ENCODE measurements at regions not wholly inside any gene's neighbourhood (a gene's known extent, or its start where the extent isn't known, plus 50 kb on each side); places are given as distances from the start of the nearest gene placed in this dataset.

DNA sequence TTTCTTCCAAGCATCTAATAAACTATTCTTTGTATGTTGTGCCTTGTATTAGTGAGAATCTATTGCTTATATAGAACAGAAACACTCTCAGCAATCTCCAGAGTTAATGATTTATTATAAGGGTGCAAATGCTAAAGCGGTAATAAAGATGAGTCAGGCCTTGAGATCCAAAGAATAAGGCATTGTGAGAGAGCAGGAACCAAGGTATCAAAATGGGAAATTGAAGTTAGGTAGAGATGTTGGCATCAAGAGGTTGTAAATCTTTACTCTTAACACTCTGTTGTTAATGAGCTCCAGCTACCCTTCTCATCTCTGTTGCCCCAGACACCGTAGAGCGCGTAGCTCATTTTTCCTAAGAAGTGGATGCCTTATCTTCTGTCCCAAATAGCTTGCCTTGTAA, 375.2 kb downstream of the ARL4A start:
- WGBS, 2 donors, result 36 to 84% methylated on average over 4 of the region's 4 CpGs
- Histone ChIP-seq H3K36me3 (no peaks in the 10 kb centered on the region), H3K4me3 (no peak overlapping the region), H3K4me1 (no peaks in the 10 kb centered on the region), H3K27me3 (no peaks in the 10 kb centered on the region), H3K9me3 (no peaks in the 10 kb centered on the region), H3K27ac (no peak overlapping the region)
- DNase-seq, result no peak
- intact Hi-C loops (cut with DNase I), result no loop called here
- TF ChIP-seq, protein P1, sequence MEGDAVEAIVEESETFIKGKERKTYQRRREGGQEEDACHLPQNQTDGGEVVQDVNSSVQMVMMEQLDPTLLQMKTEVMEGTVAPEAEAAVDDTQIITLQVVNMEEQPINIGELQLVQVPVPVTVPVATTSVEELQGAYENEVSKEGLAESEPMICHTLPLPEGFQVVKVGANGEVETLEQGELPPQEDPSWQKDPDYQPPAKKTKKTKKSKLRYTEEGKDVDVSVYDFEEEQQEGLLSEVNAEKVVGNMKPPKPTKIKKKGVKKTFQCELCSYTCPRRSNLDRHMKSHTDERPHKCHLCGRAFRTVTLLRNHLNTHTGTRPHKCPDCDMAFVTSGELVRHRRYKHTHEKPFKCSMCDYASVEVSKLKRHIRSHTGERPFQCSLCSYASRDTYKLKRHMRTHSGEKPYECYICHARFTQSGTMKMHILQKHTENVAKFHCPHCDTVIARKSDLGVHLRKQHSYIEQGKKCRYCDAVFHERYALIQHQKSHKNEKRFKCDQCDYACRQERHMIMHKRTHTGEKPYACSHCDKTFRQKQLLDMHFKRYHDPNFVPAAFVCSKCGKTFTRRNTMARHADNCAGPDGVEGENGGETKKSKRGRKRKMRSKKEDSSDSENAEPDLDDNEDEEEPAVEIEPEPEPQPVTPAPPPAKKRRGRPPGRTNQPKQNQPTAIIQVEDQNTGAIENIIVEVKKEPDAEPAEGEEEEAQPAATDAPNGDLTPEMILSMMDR (IDR thresholded peaks at IDR 0.05), result no peak
- TF ChIP-seq POLR2A (IDR thresholded peaks at IDR 0.05), result no peak
- TF ChIP-seq EP300 (IDR thresholded peaks at IDR 0.05), result no peak
- TF ChIP-seq POLR2AphosphoS5 (IDR thresholded peaks at IDR 0.05), result no peak

DNA sequence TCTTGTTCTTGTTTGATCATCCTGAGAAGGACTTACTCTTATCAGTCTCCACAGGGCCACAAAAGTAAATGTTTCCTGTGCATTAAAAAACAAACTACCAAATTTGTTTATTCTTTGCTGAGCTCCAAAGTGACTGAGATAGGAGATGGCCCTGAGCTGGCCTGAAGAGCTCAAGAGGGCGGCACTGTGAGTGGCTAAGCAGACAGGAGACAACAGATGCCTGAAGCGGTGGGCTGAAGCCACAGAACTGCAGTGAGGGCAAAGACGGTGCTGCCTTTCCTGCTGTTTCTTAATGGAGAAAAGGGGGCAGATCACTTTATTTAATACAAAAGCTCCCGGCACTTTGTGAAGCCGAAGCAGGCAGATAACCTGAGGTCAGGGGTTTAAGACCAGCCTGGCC, 379.6 kb downstream of the ARL4A start:
- 84 to 86% methylated on average over 5 of the region's 5 CpGs for WGBS, 2 donors
- Histone ChIP-seq H3K4me1 (no peaks in the 10 kb centered on the region), H3K27ac (no peak overlapping the region), H3K9me3 (no peaks in the 10 kb centered on the region), H3K4me3 (no peak overlapping the region), H3K27me3 (no peaks in the 10 kb centered on the region), H3K36me3 (no peaks in the 10 kb centered on the region)
- TF ChIP-seq POLR2A (IDR thresholded peaks at IDR 0.05), result no peak
- TF ChIP-seq, protein P1 (IDR thresholded peaks at IDR 0.05), result no peak
- no peak for DNase-seq
- intact Hi-C loops (cut with DNase I), result no loop called here

DNA sequence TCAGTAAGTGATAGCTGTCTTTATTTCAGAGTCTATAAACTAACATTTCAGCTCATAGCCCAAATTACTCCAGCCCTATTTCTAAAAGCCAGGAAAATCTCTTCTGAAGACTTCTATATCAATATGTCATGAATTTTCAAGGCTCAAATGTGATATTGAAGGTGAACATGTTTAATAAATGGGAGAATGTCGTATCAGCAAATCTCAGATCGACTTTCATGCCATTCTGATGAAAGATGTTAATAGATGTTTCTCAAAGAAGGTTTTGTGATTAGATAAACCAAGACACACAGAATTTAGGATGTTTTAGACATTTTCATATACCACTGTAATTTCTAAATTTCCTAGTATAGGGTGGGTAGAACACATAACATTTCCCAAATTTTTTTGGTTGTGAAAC, 380.6 kb downstream of the ARL4A start:
- TF ChIP-seq, protein P1 (IDR thresholded peaks at IDR 0.05), result no peak
- TF ChIP-seq POLR2AphosphoS5 (IDR thresholded peaks at IDR 0.05) (no peak), POLR2A (IDR thresholded peaks at IDR 0.05) (no peak), EP300 (IDR thresholded peaks at IDR 0.05) (no peak)
- H3K4me1 ChIP-seq, result no peaks in the 10 kb centered on the region
- no peaks in the 10 kb centered on the region for H3K36me3 ChIP-seq
- H3K27me3 ChIP-seq, result no peaks in the 10 kb centered on the region
- no peak overlapping the region for H3K27ac ChIP-seq
- intact Hi-C loops (cut with DNase I), result no loop called here
- 88 to 89% methylated on average over 2 of the region's 2 CpGs for WGBS, 2 donors
- H3K9me3 ChIP-seq, result no peaks in the 10 kb centered on the region
- no peak overlapping the region for H3K4me3 ChIP-seq
- no peak for DNase-seq

DNA sequence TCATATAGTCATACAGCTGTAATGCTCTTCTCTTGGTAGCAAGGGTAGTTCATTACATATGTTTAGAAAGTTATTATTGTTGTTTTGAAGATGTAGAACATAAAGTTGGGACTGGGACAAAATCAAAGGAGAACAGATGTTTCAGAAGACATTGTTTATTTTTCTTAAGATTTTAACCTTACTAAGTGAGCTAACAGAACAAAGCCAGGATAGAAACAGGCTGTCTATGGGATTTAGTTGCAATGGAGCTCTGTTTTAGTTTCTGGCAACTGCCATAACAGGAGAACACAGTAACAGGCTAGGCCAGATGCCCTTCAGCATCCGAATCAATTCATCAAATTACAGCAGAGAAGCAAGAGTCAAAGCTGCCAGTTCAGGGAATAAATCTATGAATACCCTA, 382.4 kb downstream of the ARL4A start:
- Histone ChIP-seq H3K4me1 (no peaks in the 10 kb centered on the region), H3K9me3 (no peaks in the 10 kb centered on the region), H3K36me3 (no peaks in the 10 kb centered on the region), H3K4me3 (no peak overlapping the region), H3K27me3 (no peaks in the 10 kb centered on the region), H3K27ac (no peak overlapping the region)
- no peak for DNase-seq
- intact Hi-C loops (cut with DNase I), result no loop called here
- TF ChIP-seq POLR2A (IDR thresholded peaks at IDR 0.05), result no peak
- TF ChIP-seq, protein P1 (IDR thresholded peaks at IDR 0.05), result no peak
- TF ChIP-seq POLR2AphosphoS5 (IDR thresholded peaks at IDR 0.05), result no peak
- no peak for TF ChIP-seq EP300 (IDR thresholded peaks at IDR 0.05)
- 87 to 91% methylated on average over 1 of the region's 1 CpG for WGBS, 2 donors

DNA sequence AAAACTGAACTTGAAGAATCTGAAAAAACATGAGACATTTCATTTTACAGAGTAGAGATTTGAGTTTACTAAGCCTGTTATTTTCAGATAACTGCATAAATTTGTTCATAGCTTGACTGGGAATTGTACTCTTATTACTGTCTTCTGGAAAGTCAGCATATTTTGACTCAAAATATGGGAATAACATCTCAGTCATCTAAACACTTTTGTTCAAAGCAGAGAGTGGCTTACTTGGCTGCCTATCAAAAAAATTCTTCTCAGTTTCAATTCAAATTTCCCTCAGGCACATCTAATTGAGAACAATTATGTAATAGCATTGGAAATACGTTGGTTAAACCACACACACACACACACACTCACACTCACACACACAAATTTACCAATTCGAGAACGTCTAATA, 384.6 kb downstream of the ARL4A start:
- DNase-seq, result no peak
- H3K36me3 ChIP-seq, result no peaks in the 10 kb centered on the region
- H3K27me3 ChIP-seq, result no peaks in the 10 kb centered on the region
- no peak overlapping the region for H3K27ac ChIP-seq
- TF ChIP-seq POLR2A (IDR thresholded peaks at IDR 0.05), result no peak
- no peak for TF ChIP-seq EP300 (IDR thresholded peaks at IDR 0.05)
- TF ChIP-seq, protein P1 (IDR thresholded peaks at IDR 0.05), result no peak
- TF ChIP-seq POLR2AphosphoS5 (IDR thresholded peaks at IDR 0.05), result no peak
- intact Hi-C loops (cut with DNase I), result no loop called here
- H3K4me1 ChIP-seq, result no peaks in the 10 kb centered on the region
- H3K4me3 ChIP-seq, result no peak overlapping the region
- no peaks in the 10 kb centered on the region for H3K9me3 ChIP-seq
- 73 to 77% methylated on average over 3 of the region's 3 CpGs for WGBS, 2 donors

Data from sigmoid colon (tissue), 6 donors.